NT2/D1 (cell line): ENCODE measurements at regions not wholly inside any gene's neighbourhood (a gene's known extent, or its start where the extent isn't known, plus 50 kb on each side); places are given as distances from the start of the nearest gene placed in this dataset.

ENCODE experiments used
- SUZ12 ChIP-seq: IDR thresholded peaks from 2 replicates; pipeline ENCODE4 v1.6.1; 2011; ENCODE audit not compliant: insufficient read length, insufficient read depth; ENCODE audit errors: extremely low read depth
- YY1 ChIP-seq: IDR thresholded peaks from 2 replicates; pipeline ENCODE4 v1.6.1; 2011; ENCODE audit not compliant: insufficient read length, insufficient read depth
- ZNF274 ChIP-seq: IDR thresholded peaks from 2 replicates; pipeline ENCODE4 v1.6.1; 2011; ENCODE audit warnings: mild to moderate bottlenecking, low read depth, low read length

DNA sequence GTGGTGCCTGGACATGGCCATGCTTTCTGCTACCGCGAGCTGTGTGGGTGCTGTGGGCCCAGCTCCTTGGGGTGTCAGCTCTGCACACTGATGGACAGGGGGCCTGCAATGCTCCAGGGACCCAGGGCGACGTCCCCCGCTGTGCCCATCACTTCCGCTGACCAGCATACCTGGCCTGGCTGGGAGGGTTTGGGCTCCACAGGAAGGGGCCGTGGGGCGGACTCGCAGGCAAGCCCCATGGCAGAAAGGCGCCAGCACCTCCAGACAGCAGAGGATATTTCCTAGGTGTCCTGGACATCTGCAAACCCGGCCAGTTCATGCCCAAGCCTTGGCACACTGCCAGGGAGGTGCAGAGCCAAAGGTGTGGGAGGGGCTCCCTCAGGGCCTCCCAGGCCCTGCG is 295.8 kb upstream of the IRX4 start:
- no peak for TF ChIP-seq ZNF274
- no peak for TF ChIP-seq YY1
- no peak for TF ChIP-seq SUZ12
